ENCODE measurements at regions not wholly inside any gene's neighbourhood (a gene's known extent, or its start where the extent isn't known, plus 50 kb on each side); places are given as distances from the start of the nearest gene placed in this dataset.
"Not testable (repeated sequence)": the region's sequence is repeated elsewhere in the genome, so short reads cannot be mapped to it uniquely, and the experiment has no call there.

- DNase-seq: no peak
These were observed 90.6 kb upstream of the FRMD1 start for GRCh38 chr6:168169624-168170023.

GRCh38 chr6:168168936-168169335, 89.9 kb upstream of the FRMD1 start:
- not testable (repeated sequence) for DNase-seq

GRCh38 chr6:168168330-168168729, 89.3 kb upstream of the FRMD1 start:
- not testable (repeated sequence) for DNase-seq

- DNase-seq: no peak
These were observed 88.7 kb upstream of the FRMD1 start for GRCh38 chr6:168167431-168168315.

GRCh38 chr6:168166627-168167026, 87.6 kb upstream of the FRMD1 start:
- DNase-seq: no peak

- no peak for DNase-seq
These were observed 86.9 kb upstream of the FRMD1 start for GRCh38 chr6:168165891-168166290.

GRCh38 chr6:168165373-168165772, 86.4 kb upstream of the FRMD1 start:
- no peak for DNase-seq

GRCh38 chr6:168164462-168165061, 85.5 kb upstream of the FRMD1 start:
- DNase-seq: no peak

GRCh38 chr6:168163096-168163731, 84.2 kb upstream of the FRMD1 start:
- no peak for DNase-seq

GRCh38 chr6:168162366-168162765, 83.4 kb upstream of the FRMD1 start:
- no peak for DNase-seq

GRCh38 chr6:168161371-168161750, 82.3 kb upstream of the FRMD1 start:
- DNase-seq: no peak

- no peak for DNase-seq
These were observed 81.7 kb upstream of the FRMD1 start for GRCh38 chr6:168160506-168161370.

- no peak for DNase-seq
These were observed 80.5 kb upstream of the FRMD1 start for GRCh38 chr6:168159506-168159905.

- no peak for DNase-seq
These were observed 80.0 kb upstream of the FRMD1 start for GRCh38 chr6:168158980-168159349.

- DNase-seq: no peak
These were observed 79.4 kb upstream of the FRMD1 start for GRCh38 chr6:168158213-168158979.

GRCh38 chr6:168157272-168158212, 78.5 kb upstream of the FRMD1 start:
- DNase-seq: no peak

GRCh38 chr6:168156742-168157265, 77.8 kb upstream of the FRMD1 start:
- no peak for DNase-seq

GRCh38 chr6:168155821-168156741, 77.1 kb upstream of the FRMD1 start:
- DNase-seq: no peak

GRCh38 chr6:168155193-168155592, 76.2 kb upstream of the FRMD1 start:
- no peak for DNase-seq
